SK-N-SH treated with all-trans-retinoic acid at 6 μM for 48 hours (cell line): ENCODE measurements at regions not wholly inside any gene's neighbourhood (a gene's known extent, or its start where the extent isn't known, plus 50 kb on each side); places are given as distances from the start of the nearest gene placed in this dataset.

Experiments used
- ATAC-seq: fragments of 200-7000 bp; cut with Tn5 transposase; 3 replicates; pipeline ENCODE4 v1.9.1; 2020; ENCODE audit warnings: mild to moderate bottlenecking, moderate library complexity
- BACH2 ChIP-seq: fragments of 250-450 bp; sonication (Bioruptor Pico); IDR thresholded peaks from 2 replicates; pipeline ENCODE4 v1.9.0; 2021; ENCODE audit warnings: mild to moderate bottlenecking, borderline replicate concordance
- CSDC2 ChIP-seq: fragments of 250-450 bp; sonication (Bioruptor Pico); IDR thresholded peaks from 2 replicates; pipeline ENCODE4 v1.5.0; 2020; ENCODE audit warnings: mild to moderate bottlenecking, moderate library complexity
- ESRRG ChIP-seq: fragments of 250-450 bp; sonication (Bioruptor Pico); IDR thresholded peaks from 2 replicates; pipeline ENCODE4 v1.6.1; 2021; ENCODE audit warnings: mild to moderate bottlenecking
- GLIS3 ChIP-seq: fragments of 250-450 bp; sonication (Bioruptor Pico); IDR thresholded peaks from 2 replicates; pipeline ENCODE4 v1.5.0; 2020; ENCODE audit warnings: mild to moderate bottlenecking, moderate library complexity
- ISL1 ChIP-seq: fragments of 250-450 bp; sonication (Bioruptor Pico); IDR thresholded peaks from 2 replicates; pipeline ENCODE4 v2.1.2; 2022; ENCODE audit warnings: mild to moderate bottlenecking, moderate library complexity
- OSR1 ChIP-seq: fragments of 250-450 bp; sonication (Bioruptor Pico); IDR thresholded peaks from 2 replicates; pipeline ENCODE4 v1.8.0; 2022; ENCODE audit warnings: moderate library complexity, mild to moderate bottlenecking, inconsistent platforms
- PPARA ChIP-seq: fragments of 250-450 bp; sonication (Bioruptor Pico); IDR thresholded peaks from 2 replicates; pipeline ENCODE4 v1.5.0; 2020; ENCODE audit warnings: mild to moderate bottlenecking, borderline replicate concordance
- RARB ChIP-seq: fragments of 250-450 bp; sonication (Bioruptor Pico); IDR thresholded peaks from 2 replicates; pipeline ENCODE4 v1.8.0; 2021; ENCODE audit warnings: mild to moderate bottlenecking, moderate library complexity
- SNAI2 ChIP-seq: fragments of 250-450 bp; sonication (Bioruptor Pico); IDR thresholded peaks from 2 replicates; pipeline ENCODE4 v1.5.0; 2020; ENCODE audit warnings: mild to moderate bottlenecking, moderate library complexity
- TCF4 ChIP-seq: fragments of 250-450 bp; sonication (Bioruptor Pico); IDR thresholded peaks from 2 replicates; pipeline ENCODE4 v1.8.0; 2021; ENCODE audit warnings: mild to moderate bottlenecking, moderate library complexity, borderline replicate concordance
- TOX ChIP-seq: fragments of 250-450 bp; sonication (Bioruptor Pico); IDR thresholded peaks from 2 replicates; pipeline ENCODE4 v1.8.0; 2021; ENCODE audit warnings: mild to moderate bottlenecking, moderate library complexity, borderline replicate concordance
- ZC3H10 ChIP-seq: fragments of 250-450 bp; sonication (Bioruptor Pico); IDR thresholded peaks from 2 replicates; pipeline ENCODE4 v1.5.1; 2021; ENCODE audit warnings: mild to moderate bottlenecking, moderate library complexity
- ZFP3 ChIP-seq: fragments of 250-450 bp; sonication (Bioruptor Pico); IDR thresholded peaks from 2 replicates; pipeline ENCODE4 v1.5.0; 2020; ENCODE audit warnings: mild to moderate bottlenecking, moderate library complexity
- ZFP30 ChIP-seq: fragments of 450-650 bp; formaldehyde crosslinking; IDR thresholded peaks from 2 replicates; pipeline ENCODE4 v1.5.0; 2022; ENCODE audit warnings: mild to moderate bottlenecking, moderate library complexity
- ZNF565 ChIP-seq: fragments of 450-650 bp; formaldehyde crosslinking; conservative IDR thresholded peaks from 2 replicates; pipeline ENCODE4 v1.5.0; 2020; ENCODE audit warnings: low read depth, mild to moderate bottlenecking, moderate library complexity
- ZNF70 ChIP-seq: fragments of 450-650 bp; formaldehyde crosslinking; IDR thresholded peaks from 2 replicates; pipeline ENCODE4 v1.5.0; 2020; ENCODE audit warnings: mild to moderate bottlenecking, moderate library complexity
- TF ChIP-seq, protein P1 (sequence below): fragments of 250-450 bp; sonication (Bioruptor Pico); IDR thresholded peaks from 2 replicates; pipeline ENCODE4 v1.5.1; 2021; ENCODE audit warnings: mild to moderate bottlenecking, moderate library complexity
- TF ChIP-seq, protein P2 (sequence below): fragments of 250-450 bp; sonication (Bioruptor Pico); IDR thresholded peaks from 2 replicates; pipeline ENCODE4 v1.8.0; 2021; ENCODE audit warnings: low read depth, mild to moderate bottlenecking, moderate library complexity, borderline replicate concordance
- TF ChIP-seq, protein P3 (sequence below): fragments of 250-450 bp; sonication (Bioruptor Pico); IDR thresholded peaks from 2 replicates; pipeline ENCODE4 v1.8.0; 2020; ENCODE audit warnings: mild to moderate bottlenecking, moderate library complexity, borderline replicate concordance
- TF ChIP-seq, protein P4 (sequence below): fragments of 250-450 bp; sonication (Bioruptor Pico); IDR thresholded peaks from 2 replicates; pipeline ENCODE4 v1.5.0; 2020; ENCODE audit warnings: mild to moderate bottlenecking, moderate library complexity
- TF ChIP-seq, protein P5 (sequence below): fragments of 250-450 bp; sonication (Bioruptor Pico); IDR thresholded peaks from 2 replicates; pipeline ENCODE4 v1.5.1; 2020; ENCODE audit warnings: low read depth, mild to moderate bottlenecking, moderate library complexity

DNA sequence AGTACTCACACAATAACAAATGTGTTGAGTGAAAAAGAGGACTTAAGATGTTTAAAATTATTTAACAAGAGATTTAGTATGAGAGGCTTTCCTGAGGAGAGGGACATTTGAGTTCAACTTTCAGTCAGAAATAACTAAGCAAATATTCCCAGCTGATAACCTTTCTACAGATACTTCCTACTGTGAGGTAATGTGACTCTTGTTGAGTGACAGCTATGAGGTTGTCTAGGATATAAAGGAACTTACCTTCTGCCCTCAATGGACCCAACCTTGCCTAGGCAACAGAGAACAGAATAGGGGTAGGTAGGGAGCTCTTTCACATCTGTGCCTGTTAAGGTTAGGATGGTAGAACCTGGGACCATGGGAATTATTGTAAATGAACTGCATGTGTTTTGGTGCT is 54.7 kb downstream of the GLUD2 start:
- no peak for ATAC-seq
- TF ChIP-seq ZNF70 (CRISPR knock-in tag) (no peak), TOX (CRISPR knock-in tag) (no peak), TCF4 (CRISPR knock-in tag) (no peak), PPARA (no peak), GLIS3 (no peak)

DNA sequence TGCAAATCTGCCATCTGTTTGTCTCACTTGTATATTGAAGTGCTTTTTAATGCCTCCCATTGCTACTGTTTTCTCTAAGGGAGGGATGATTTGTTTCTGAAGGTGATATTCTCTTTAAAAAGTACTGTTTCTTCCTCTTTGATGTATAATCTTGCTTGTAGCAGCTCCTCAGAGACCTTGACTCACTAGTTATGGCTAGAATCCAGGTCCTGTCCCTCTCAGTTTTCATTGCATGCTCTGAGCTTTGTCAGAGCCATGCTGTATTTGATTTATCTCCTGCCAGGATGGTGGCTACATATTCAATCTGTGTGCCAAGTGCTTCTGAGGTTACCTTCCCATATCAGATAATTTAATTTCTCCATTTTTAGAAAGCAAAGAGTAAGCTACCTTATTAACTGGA is 56.0 kb downstream of the GLUD2 start:
- no peak for TF ChIP-seq SNAI2 (CRISPR knock-in tag)
- no peak for TF ChIP-seq ISL1
- no peak for ATAC-seq

DNA sequence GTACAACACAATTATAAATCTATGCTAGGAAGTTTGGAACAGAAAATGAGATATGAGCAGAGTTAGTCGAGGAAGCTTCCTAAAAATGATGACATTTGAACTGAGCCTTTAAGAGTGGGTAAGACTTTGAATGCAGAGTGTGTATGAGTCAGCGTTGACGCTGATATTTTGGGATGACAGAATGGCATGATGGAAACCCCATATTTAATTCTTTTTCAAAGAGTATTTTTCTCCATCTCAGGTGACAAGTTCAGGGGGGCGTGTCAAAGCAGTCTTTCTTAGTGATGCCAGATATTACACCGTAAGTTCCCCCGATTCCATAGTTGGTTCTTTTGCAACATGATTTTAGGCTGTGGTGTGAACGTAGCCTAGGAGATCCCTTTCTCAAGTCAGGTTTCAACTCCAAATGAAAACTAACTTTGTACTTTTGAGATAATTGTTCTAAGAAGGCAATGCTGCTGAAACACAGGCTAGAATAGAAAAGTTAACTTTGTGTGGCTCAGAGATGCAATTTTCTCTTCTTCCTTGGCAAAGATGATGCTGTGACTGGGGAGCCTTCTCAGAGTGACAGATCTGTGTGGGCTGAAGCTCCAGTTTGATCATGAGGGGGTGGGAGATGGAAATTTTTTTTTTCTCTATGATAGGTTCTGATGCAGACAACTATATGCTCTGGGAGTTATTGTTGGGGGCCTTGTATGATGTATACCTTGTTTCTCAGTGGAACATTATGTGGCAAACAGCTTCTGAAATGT is 59.2 kb downstream of the GLUD2 start:
- no peak for TF ChIP-seq PPARA
- TF ChIP-seq, protein P1, sequence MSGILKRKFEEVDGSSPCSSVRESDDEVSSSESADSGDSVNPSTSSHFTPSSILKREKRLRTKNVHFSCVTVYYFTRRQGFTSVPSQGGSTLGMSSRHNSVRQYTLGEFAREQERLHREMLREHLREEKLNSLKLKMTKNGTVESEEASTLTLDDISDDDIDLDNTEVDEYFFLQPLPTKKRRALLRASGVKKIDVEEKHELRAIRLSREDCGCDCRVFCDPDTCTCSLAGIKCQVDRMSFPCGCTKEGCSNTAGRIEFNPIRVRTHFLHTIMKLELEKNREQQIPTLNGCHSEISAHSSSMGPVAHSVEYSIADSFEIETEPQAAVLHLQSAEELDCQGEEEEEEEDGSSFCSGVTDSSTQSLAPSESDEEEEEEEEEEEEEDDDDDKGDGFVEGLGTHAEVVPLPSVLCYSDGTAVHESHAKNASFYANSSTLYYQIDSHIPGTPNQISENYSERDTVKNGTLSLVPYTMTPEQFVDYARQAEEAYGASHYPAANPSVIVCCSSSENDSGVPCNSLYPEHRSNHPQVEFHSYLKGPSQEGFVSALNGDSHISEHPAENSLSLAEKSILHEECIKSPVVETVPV (CRISPR knock-in tag): no peak
- no peak for TF ChIP-seq ZNF70 (CRISPR knock-in tag)
- no peak for TF ChIP-seq ZFP30 (CRISPR knock-in tag)
- no peak for TF ChIP-seq ZC3H10
- no peak for TF ChIP-seq ZNF565 (CRISPR knock-in tag)
- no peak for TF ChIP-seq OSR1 (CRISPR knock-in tag)
- TF ChIP-seq, protein P2, sequence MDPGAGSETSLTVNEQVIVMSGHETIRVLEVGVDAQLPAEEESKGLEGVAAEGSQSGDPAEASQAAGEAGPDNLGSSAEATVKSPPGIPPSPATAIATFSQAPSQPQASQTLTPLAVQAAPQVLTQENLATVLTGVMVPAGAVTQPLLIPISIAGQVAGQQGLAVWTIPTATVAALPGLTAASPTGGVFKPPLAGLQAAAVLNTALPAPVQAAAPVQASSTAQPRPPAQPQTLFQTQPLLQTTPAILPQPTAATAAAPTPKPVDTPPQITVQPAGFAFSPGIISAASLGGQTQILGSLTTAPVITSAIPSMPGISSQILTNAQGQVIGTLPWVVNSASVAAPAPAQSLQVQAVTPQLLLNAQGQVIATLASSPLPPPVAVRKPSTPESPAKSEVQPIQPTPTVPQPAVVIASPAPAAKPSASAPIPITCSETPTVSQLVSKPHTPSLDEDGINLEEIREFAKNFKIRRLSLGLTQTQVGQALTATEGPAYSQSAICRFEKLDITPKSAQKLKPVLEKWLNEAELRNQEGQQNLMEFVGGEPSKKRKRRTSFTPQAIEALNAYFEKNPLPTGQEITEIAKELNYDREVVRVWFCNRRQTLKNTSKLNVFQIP (CRISPR knock-in tag): no peak
- TF ChIP-seq SNAI2 (CRISPR knock-in tag): no peak
- TF ChIP-seq GLIS3: no peak
- TF ChIP-seq ISL1: no peak
- TF ChIP-seq, protein P3, sequence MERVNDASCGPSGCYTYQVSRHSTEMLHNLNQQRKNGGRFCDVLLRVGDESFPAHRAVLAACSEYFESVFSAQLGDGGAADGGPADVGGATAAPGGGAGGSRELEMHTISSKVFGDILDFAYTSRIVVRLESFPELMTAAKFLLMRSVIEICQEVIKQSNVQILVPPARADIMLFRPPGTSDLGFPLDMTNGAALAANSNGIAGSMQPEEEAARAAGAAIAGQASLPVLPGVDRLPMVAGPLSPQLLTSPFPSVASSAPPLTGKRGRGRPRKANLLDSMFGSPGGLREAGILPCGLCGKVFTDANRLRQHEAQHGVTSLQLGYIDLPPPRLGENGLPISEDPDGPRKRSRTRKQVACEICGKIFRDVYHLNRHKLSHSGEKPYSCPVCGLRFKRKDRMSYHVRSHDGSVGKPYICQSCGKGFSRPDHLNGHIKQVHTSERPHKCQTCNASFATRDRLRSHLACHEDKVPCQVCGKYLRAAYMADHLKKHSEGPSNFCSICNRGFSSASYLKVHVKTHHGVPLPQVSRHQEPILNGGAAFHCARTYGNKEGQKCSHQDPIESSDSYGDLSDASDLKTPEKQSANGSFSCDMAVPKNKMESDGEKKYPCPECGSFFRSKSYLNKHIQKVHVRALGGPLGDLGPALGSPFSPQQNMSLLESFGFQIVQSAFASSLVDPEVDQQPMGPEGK (CRISPR knock-in tag): no peak
- no peak for TF ChIP-seq TOX (CRISPR knock-in tag)
- TF ChIP-seq ESRRG (CRISPR knock-in tag): no peak
- no peak for TF ChIP-seq TCF4 (CRISPR knock-in tag)
- TF ChIP-seq, protein P4, sequence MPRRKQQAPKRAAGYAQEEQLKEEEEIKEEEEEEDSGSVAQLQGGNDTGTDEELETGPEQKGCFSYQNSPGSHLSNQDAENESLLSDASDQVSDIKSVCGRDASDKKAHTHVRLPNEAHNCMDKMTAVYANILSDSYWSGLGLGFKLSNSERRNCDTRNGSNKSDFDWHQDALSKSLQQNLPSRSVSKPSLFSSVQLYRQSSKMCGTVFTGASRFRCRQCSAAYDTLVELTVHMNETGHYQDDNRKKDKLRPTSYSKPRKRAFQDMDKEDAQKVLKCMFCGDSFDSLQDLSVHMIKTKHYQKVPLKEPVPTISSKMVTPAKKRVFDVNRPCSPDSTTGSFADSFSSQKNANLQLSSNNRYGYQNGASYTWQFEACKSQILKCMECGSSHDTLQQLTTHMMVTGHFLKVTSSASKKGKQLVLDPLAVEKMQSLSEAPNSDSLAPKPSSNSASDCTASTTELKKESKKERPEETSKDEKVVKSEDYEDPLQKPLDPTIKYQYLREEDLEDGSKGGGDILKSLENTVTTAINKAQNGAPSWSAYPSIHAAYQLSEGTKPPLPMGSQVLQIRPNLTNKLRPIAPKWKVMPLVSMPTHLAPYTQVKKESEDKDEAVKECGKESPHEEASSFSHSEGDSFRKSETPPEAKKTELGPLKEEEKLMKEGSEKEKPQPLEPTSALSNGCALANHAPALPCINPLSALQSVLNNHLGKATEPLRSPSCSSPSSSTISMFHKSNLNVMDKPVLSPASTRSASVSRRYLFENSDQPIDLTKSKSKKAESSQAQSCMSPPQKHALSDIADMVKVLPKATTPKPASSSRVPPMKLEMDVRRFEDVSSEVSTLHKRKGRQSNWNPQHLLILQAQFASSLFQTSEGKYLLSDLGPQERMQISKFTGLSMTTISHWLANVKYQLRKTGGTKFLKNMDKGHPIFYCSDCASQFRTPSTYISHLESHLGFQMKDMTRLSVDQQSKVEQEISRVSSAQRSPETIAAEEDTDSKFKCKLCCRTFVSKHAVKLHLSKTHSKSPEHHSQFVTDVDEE (CRISPR knock-in tag): no peak
- TF ChIP-seq CSDC2: no peak
- no peak for TF ChIP-seq RARB
- ATAC-seq: no peak

DNA sequence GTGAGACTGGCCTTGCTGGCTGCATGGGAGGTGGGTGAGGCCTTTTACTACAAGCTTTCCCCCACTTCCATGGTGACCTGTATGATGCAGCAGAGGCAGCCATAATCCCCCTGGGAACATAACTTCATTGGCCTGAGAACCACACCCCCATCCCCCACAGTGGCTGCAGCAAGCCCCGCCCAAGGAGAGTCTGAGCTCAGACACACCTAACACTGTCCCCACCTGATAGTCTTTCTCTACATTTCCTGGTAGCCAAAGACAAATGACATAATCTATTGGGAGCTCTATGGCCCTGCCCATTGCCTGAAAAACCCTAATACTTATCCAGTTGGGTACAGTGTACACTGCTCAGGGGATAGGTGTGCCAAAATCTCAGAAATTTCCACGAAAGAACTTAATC is 62.6 kb downstream of the GLUD2 start:
- no peak for ATAC-seq
- TF ChIP-seq SNAI2 (CRISPR knock-in tag) (no peak), ZFP3 (CRISPR knock-in tag) (no peak), CSDC2 (no peak), ZFP30 (CRISPR knock-in tag) (no peak), ISL1 (no peak), ZNF70 (CRISPR knock-in tag) (no peak), PPARA (no peak), ZC3H10 (no peak), BACH2 (no peak), ZNF565 (CRISPR knock-in tag) (no peak), ESRRG (CRISPR knock-in tag) (no peak)
- TF ChIP-seq, protein P5, sequence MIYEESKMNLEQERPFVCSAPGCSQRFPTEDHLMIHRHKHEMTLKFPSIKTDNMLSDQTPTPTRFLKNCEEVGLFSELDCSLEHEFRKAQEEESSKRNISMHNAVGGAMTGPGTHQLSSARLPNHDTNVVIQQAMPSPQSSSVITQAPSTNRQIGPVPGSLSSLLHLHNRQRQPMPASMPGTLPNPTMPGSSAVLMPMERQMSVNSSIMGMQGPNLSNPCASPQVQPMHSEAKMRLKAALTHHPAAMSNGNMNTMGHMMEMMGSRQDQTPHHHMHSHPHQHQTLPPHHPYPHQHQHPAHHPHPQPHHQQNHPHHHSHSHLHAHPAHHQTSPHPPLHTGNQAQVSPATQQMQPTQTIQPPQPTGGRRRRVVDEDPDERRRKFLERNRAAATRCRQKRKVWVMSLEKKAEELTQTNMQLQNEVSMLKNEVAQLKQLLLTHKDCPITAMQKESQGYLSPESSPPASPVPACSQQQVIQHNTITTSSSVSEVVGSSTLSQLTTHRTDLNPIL (CRISPR knock-in tag): no peak
- TF ChIP-seq, protein P3 (CRISPR knock-in tag): no peak
- TF ChIP-seq, protein P4 (CRISPR knock-in tag): no peak
